SK-N-MC (cell line): ENCODE measurements at regions not wholly inside any gene's neighbourhood (a gene's known extent, or its start where the extent isn't known, plus 50 kb on each side); places are given as distances from the start of the nearest gene placed in this dataset.
"Not testable (repeated sequence)": the region's sequence is repeated elsewhere in the genome, so short reads cannot be mapped to it uniquely, and the experiment has no call there.

ENCODE experiments used
- EZH2 ChIP-seq: fragments of 200-600 bp; sonication (generic); IDR thresholded peaks from one replicate; pipeline ENCODE4 v1.6.1; 2017; ENCODE audit warnings: antibody characterized with exemption
- POLR2AphosphoS5 ChIP-seq: IDR thresholded peaks from 2 replicates; pipeline ENCODE4 v1.6.1; 2012; ENCODE audit warnings: mild to moderate bottlenecking, low read depth, low read length, borderline replicate concordance

DNA sequence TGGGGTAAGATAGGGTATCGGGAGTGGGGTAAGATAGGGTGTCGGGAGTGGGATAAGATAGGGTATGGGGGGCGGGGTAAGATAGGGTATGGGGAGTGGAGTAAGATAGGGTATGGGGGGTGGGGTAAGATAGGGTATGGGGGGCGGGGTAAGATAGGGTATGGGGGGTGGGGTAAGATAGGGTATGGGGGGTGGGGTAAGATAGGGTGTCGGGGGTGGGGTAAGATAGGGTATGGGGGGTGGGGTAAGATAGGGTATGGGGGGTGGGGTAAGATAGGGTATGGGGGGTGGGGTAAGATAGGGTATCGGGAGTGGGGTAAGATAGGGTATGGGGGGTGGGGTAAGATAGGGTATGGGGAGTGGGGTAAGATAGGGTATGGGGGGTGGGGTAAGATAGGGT, 269.5 kb downstream of the TCERG1L start:
- not testable (repeated sequence) for TF ChIP-seq EZH2, POLR2AphosphoS5
